ENCODE measurements at regions not wholly inside any gene's neighbourhood (a gene's known extent, or its start where the extent isn't known, plus 50 kb on each side); places are given as distances from the start of the nearest gene placed in this dataset.

DNA sequence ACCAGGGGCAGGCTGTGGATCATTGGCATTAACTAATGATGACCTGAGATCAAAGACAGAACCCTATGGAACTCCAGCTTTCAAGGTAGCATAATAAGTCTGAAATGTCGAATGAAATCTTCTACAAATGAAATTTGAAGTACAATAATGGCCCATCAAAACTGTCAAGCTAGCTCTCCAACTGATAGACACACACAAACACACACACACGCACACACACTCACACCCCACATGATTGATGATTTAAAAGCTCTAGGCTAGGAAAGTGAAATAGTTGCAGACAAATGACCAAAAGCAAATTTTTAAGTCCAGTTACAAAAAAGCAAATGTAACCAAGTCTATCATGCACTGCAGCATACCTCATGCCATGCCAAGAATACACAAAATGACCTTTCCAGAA, 655.7 kb downstream of the C4orf33 start:
- ATAC-seq (ENCODE audit: low FRiP score) = no peak
- no peak for DNase-seq (ENCODE audit: low spot score)
- TF ChIP-seq, protein P1, sequence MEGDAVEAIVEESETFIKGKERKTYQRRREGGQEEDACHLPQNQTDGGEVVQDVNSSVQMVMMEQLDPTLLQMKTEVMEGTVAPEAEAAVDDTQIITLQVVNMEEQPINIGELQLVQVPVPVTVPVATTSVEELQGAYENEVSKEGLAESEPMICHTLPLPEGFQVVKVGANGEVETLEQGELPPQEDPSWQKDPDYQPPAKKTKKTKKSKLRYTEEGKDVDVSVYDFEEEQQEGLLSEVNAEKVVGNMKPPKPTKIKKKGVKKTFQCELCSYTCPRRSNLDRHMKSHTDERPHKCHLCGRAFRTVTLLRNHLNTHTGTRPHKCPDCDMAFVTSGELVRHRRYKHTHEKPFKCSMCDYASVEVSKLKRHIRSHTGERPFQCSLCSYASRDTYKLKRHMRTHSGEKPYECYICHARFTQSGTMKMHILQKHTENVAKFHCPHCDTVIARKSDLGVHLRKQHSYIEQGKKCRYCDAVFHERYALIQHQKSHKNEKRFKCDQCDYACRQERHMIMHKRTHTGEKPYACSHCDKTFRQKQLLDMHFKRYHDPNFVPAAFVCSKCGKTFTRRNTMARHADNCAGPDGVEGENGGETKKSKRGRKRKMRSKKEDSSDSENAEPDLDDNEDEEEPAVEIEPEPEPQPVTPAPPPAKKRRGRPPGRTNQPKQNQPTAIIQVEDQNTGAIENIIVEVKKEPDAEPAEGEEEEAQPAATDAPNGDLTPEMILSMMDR (IDR thresholded peaks at IDR 0.05) = no peak

DNA sequence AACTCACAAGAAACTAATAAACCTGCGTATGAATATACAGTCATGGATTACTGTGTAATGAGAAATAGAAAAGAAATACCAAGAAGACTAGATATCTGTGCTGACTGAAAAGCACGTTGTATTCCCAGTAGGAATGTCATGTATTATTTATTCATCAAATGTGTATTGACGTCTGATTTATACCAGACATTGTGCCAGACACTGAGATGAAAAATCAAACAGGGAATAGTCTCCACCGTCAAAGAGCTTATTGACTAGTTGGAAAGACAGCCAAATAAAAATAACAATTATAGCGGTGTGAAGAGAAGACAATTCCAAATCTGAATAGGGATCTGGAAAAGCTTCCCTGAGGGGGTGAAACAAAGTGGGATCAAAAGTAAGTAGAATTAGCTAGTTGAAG, 687.6 kb downstream of the C4orf33 start:
- no peak for DNase-seq (ENCODE audit: low spot score)
- no peak for ATAC-seq (ENCODE audit: low FRiP score)
- TF ChIP-seq, protein P1 (IDR thresholded peaks at IDR 0.05) = no peak

DNA sequence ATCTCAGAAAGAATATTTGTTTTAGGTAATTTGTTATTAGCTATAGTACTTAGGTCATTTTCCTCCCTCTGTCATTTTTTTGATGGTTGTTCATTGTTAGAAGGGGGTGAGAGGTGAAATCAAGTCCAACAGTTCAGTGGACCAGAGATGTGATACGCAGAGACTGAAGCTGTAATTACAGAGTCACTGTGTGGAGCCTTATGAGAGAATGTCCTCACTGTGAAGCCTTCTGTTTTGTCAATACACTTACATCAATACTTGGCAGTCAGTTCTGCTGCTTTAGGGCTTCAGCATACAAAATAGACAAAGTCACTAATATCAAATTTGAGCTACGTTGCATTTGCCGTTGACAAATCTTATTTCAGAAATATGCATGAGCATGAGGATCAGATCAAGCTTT, 692.5 kb downstream of the C4orf33 start:
- DNase-seq (ENCODE audit: low spot score) (no peak), ATAC-seq (ENCODE audit: low FRiP score) (no peak)
- TF ChIP-seq, protein P1 (IDR thresholded peaks at IDR 0.05) = no peak

DNA sequence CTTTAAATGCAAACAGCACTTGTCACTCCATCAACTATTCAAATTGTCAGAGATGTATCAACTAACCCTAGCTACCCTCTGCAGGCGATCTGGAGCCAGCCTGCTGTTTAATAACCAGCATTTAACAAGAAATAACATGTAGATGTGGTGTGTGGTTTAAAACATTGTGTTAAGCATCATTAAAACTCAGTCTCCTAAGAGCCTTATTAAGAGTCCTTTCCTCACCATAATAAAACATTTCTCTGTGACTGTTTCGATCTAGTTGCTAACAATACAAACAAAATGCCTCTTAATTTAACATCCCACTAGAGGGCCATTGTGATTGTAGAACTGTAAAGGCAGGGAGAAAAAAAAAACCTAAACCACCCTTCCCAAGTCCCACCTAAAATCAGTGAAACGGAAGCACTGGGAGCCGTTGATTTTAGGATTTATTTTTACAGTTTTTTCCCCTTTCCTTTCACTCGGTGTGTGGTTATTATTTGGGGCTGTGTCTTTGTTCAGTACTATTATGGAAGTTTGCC, 708.6 kb downstream of the C4orf33 start:
- DNase-seq (ENCODE audit: low spot score) = no peak
- TF ChIP-seq, protein P1 (IDR thresholded peaks at IDR 0.05) = no peak

DNA sequence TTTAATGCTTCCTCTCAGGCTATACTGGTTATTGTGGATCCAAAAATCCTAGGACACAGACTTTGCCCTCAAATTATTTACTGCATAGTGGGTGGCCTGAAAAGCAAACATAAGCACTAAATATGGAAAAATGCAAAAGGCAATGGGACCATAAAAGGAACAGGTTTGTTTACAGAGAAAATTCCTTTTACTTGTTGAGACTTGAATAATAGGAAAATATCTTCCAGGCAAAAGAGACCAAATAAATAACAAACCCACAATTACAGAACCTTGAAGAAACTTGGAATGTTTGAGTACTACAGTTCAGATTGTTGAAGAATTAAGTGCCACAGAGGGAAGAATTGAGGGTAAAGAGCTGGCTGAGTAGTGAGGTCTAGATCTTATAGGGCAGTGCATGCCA, 711.0 kb downstream of the C4orf33 start:
- TF ChIP-seq, protein P1 (IDR thresholded peaks at IDR 0.05) = no peak
- DNase-seq (ENCODE audit: low spot score) (no peak), ATAC-seq (ENCODE audit: low FRiP score) (no peak)

More for the DNA sequence above, 708.6 kb downstream of the C4orf33 start:
- no peak for ATAC-seq (ENCODE audit: low FRiP score)

DNA sequence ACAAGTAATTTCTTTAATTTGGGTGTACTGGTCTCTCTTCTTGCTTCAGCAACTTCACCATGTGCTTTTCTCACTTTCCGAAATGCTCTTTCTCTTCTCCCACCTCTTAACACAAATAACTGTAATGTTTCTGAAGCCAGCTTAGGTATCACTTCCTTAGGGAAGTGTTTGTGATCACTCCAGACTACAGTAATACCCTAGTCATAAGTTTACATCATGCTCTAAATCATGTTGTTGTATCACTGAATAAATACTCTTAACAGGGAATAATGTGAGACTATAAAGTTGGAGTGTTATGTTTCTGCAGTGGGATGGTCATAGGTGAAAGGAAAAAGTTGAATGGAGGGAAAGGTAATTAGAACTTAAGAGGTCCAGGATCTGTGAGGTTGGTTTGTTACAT, 712.3 kb downstream of the C4orf33 start:
- ATAC-seq (ENCODE audit: low FRiP score) = no peak
- no peak for DNase-seq (ENCODE audit: low spot score)
- TF ChIP-seq, protein P1 (IDR thresholded peaks at IDR 0.05) = no peak

DNA sequence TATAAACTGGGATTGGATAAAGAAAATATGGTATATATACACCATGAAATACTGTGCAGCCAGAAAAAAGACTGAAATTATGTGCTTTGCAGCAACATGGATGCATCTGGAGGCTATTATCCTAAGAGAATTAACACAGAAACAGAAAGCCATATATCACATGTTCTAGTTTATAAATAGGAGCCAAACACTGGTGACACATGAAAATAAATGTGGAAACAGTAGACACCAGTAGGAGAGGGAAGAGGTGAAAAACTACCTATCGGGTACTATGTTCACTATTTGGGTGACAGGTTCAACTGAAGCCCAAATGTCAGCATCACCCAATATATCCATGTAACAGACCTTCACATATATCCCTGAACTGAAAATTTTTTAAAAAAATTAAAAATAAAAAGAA, 725.1 kb downstream of the C4orf33 start:
- TF ChIP-seq, protein P1 (IDR thresholded peaks at IDR 0.05) = no peak
- DNase-seq (ENCODE audit: low spot score) (no peak), ATAC-seq (ENCODE audit: low FRiP score) (no peak)

All from omental fat pad (tissue), 3 donors.